HG03378 (cell line): ENCODE measurements at regions not wholly inside any gene's neighbourhood (a gene's known extent, or its start where the extent isn't known, plus 50 kb on each side); places are given as distances from the start of the nearest gene placed in this dataset.

Source experiments
- ATAC-seq: cut with Tn5 transposase; IDR thresholded peaks from one replicate; pipeline ENCODE4 v1.9.1; 2021; ENCODE audit warnings: mild to moderate bottlenecking, moderate library complexity; ENCODE audit not compliant: unreplicated experiment

DNA sequence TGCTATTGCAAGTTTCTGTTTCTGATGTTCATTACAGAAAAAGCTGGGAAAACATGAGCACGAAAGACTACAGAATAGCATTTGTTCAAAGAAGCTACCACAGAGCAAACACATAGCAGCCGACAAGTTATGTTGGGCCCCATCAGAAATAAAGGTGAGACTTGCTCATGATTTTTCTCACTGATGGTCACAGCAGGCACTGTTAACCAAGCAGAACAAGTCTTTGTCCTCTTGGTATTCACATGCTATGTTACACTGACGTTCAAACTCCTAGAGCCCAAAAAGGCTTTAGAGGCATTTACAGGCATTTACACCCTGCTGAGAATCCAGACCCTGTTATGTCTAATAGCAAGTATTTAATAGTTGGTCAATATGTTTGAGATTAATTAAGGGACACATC lies 235.0 kb upstream of the HNMT start:
- ATAC-seq, result no peak

DNA sequence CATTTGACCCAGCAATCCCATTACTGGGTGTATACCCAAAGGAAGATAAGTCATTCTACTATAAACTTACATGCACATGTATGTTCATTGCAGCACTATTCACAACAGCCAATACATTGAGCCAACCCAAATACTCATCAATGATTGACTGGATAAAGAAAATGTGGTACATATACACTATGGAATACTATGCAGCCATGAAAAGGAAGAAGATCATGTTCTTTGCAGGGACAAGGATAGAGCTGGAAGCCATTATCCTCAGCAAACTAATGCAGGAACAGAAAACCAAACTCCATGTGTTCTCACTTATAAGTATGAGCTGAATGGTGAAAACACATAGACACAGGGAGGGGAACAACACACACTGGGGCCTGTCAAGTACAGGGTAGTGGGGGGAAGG lies 226.7 kb upstream of the HNMT start:
- ATAC-seq, result no peak

DNA sequence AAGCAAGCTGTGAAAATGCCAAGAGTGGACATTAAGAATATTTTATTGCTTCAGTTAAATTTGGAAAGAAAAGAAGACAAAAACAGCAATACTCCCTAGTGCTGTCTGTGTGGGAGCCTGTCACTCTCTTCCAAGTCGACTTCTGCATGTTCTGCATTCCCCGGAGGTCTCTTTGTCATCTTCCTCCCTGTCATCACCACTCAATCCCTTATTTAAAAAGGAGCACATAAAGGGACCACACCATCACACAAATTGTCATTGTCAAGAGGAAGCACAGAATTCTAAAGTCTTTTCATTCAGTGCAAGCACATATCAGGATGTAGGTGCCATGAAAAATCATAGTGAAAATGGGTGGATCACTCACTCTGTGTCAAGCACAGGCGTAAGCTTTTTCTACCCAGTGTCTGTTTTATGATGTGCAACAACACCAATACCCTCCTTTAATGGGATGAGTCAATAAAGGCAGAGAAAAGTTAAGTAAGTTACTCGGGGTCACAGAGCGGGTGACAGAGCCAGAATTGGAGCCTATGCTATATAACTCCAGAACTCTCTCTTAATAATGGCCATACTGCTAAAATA lies 222.4 kb upstream of the HNMT start:
- no peak for ATAC-seq

DNA sequence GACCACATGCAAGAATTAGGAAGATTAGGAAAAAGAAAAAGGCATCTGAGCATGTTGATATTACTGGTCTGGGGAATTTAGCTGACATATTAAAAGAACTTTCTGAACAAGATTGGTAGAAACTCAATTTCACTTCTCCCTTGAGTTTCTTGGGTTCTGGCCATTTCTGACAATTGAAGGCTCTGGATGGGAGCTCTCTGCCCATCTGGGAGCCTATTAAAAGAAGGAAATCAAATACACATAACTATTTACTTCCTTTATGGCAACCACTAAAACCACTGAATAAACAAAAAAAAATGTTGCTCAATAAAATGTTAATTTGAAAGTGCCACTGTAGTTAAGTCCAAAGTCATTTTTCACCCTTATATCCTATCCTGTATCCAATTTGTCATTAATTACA lies 216.8 kb upstream of the HNMT start:
- no peak for ATAC-seq

DNA sequence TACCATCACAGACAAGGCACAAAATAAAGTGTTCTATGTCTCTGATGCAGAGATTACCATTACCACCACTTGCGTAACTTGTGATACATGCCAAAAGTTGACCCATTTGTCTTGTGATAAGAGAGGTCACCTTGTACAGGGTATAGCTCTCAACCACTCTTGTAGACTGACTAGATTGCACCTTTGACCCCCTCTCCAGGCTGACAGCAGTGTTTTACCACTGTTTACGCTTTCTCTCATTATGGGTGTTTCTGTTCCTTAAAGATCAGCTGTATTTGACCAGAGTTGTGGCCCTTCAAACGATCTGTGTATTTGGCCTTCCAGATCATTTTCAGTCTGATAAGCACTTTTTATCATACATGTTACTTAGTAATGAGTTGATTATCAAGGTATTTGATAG lies 215.7 kb upstream of the HNMT start:
- ATAC-seq, result no peak

DNA sequence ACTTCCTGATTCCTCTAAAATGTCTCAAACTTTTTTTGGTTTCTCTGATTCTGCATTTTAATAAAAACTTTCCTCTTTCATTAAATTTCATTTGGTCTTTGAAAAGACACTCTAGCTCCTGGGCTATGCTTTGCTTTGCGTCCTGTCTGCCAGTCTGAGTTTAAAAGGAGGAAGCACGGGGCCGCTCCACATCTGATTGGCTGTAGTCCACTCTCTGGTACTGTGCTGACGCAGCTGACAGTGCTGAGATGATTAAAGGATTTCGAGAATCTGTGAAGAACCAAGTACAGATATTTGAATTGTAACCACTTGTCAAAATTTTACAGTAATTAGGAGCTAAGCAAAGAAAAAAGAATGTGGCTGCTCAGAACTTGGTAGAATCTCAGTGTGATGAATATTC lies 199.6 kb upstream of the HNMT start:
- no peak for ATAC-seq

DNA sequence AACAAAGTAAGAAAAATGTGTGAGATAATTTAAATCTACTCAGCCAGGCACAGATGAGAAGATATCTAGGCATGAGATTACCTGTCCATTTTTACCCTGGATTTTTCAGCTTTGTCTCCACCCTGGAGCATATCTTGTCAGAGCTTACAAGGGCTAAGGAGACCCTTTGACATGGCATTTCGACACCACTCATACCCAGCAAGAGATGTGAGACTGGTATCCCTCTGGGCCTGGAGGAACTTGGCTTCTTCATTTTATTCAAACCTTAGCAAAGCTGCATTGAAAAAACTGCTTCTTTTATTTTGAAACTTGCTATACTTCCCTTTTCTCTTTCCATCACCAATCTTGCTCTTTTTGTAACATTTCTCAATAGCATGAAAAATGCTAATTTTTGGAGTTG lies 194.9 kb upstream of the HNMT start:
- ATAC-seq, result no peak

DNA sequence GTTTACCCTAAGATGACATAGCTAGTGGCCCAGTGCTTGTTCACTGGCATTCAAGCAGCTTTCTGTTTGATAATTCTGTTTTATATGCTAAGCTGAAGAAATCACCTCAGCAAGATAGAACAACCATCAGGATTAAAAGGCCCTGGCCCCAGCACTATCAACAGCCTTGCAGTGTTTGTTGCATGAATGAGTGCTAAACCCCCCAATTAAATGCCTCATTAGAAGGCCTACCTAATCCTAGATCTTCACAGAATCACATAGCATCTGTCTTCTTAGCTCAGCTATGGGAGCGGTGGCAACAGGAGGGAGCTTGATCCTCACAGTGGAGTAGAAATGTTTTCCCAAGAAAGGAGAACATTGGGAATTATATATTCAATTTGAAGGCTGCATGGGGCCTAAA lies 194.1 kb upstream of the HNMT start:
- ATAC-seq, result no peak

DNA sequence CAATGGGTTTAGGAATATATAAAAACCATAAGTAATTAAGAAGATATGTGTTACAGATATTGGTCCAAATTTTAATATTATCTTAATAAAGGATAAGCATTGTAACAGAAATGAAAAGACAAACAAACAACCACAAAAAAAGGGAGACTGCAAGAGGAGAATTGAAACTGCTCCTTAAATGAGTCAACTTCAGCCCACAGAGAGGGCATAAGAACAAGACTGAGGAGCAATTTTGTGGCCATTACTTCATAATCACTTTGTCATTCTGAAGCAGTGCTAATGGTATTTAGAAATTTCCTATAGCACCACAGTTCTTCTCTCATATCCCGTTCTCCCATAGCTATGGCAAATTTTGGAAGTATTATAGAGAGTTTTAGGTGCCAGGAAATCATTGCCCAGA lies 193.2 kb upstream of the HNMT start:
- ATAC-seq, result no peak

DNA sequence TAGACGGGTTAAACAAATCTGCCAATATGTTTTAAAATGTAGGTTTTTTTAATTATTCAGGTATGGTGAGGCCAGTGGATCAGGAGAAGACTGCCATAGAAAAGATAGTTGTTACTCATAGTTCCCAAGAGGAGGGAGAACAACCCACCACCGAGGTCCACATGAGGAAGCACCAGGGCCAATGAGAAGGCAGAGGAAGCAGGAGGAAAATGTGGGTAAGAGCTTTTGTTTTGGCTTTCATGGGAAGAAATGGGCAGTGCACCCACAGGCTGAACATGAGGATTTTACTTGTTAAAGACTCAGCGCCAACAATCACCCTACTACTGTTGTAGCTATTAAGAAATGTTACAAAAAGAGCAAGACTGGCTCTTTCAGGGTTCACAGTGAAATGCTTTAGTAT lies 191.8 kb upstream of the HNMT start:
- ATAC-seq, result no peak

DNA sequence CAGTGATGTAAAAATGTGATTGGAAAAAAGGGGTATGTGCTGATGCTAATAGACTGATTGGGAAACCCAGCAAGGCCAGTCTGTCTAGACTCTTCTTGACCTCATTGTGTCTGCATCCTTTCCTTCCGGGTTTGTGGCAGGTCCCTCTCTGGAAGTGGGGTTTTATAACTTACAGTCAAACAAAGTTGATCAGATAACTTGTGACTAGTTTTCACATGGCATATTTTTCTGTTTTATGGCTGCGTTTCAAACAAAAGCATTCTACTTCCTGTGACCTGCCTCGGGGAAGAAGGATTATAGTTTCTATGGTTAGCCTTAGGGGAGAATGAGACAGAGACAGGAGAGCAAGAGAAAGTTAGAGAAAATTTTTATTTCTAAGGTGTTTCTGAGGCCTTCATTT lies 188.7 kb upstream of the HNMT start:
- ATAC-seq, result no peak

DNA sequence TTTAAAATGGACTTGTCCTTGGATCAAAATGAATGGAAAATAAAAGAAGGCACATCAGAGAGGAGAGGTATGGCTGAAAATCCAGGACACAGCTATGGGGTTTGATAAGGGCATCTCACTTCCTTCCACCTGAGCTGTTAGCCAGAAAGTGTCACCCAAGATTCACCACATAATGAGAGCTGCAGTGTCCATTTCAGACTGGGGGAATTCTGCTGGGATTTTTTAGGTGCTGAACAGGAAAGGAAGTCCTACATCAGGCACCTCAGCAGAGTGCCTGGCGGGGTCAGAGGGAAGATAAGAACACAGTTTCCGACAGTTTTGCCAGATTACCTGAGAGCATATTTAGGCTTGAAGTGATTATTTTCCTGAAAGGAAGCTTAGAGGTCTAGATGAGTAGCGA lies 187.6 kb upstream of the HNMT start:
- no peak for ATAC-seq

DNA sequence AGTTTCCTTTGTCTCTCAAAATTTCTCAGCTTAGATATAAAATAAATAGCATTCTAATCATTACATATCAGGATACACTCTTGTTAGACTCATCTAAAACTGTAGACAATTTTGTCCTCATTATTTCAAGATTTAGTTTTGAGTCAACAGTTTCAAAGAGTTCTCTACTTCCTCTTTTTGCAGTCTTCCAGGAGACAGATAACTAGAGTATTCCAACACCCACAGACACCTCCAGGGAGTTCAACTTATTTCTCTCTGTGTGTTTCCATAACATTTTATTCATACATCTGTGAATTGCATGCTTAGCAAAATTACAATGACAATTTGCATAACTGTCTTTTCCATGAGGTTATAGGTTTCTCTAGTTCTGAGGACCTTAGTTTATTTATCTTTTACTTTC lies 166.6 kb upstream of the HNMT start:
- ATAC-seq, result peak; percentile 90

DNA sequence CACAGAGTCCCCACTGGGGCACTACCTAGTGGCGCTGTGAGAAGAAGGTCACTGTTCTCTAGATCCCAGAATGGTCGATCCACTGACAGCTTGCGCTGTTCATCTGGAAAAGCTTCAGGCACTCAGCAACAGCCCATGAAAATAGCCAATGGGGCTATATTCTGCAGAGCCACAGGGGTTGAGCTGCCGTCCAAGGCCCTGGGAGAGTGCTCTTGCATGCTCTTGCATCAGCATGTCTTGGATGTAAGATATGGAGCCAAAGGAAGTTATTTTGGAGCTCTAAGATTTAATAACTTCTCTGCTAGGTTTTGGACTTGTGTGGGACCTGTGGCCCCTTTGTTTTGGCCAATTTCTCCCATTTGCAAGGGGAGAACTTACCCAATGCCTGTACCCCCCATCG lies 164.7 kb upstream of the HNMT start:
- ATAC-seq, result no peak

DNA sequence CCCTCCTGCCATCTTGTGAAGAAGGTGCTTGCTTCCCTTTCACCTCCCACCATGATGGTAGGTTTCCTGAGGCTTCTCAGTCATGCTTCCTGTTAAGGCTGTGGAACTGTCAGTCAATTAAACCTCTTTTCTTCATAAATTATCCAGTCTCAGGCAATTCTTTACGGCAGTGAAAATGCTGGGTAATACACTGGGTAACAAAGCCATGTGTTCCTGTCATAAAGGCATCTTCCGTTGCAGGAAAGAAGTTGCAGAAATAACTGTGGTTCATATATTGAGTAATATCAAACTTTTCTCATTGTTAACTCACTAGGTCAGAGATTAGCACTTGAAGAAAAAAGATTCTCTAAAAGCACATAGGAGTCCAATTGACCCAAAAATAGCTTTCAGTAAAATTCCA lies 163.9 kb upstream of the HNMT start:
- ATAC-seq, result no peak

DNA sequence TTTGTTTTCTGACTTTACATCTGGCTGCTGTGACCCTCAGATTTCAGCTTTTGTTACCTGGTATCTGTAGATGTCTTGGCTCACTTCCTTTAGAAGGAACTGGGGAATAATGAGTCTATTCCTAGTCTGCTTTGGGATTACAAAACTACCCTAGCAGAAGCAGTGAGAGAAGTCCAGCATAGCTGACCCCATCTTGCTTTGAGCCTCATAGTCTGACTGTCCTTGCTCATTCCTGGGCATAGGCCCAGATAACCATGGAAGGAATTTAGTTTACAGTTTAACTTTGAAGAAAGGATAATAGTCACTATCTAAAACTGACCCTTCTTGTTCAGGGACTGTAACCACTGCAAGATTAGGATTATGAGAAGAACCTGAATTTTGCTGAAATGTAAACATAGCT lies 163.0 kb upstream of the HNMT start:
- no peak for ATAC-seq

DNA sequence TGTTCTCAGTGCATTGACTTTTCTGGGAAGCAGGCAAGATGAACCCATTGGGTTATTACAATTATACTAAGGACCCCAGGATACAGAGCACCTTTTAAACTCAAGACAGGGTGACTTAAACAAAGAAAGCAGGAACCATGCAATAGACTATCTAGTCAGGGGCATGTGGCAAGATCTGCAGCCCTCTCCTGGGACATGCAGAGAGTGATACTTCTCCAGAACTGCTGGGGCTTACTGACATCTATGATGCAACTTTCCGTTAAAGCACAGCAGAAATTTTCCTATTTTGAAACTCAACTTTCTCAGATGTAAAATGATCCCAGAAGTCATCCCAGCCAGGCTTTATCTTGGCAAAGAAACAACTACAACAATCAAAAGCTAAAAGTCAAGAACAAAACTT lies 162.2 kb upstream of the HNMT start:
- no peak for ATAC-seq

DNA sequence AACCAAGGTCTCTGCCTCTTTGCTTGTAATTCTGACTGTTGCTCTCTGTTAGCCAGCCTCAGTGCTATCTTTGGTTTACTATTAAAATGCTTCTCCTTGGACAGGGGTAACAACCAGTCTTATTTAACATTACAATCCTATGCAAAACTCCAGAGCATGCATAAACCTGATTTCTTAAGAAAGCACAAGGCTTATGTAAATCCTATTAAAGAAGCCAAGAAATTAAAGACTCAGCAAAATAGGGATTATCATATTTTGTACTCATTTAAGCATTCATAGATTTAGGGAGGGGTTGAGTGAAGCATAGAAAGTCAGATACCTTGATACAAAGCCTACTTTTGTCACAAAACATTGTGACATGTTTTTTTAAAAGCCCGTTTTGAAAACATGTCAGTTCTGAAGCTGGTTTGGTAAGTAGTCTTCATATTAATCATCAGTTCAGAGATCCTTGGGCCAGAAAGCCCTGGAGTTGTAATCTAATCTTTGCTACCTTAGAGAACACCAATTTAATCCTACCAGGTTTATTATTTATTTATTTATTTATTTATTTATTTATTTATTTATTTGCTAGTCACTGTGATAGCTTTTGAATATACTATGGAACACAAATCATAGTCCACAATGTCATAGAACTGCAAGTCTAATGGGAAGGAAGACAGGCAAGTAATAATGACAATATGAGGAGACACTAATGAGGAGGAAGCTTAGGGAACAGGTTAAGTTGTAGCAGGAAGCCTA lies 158.0 kb upstream of the HNMT start:
- ATAC-seq, result no peak

DNA sequence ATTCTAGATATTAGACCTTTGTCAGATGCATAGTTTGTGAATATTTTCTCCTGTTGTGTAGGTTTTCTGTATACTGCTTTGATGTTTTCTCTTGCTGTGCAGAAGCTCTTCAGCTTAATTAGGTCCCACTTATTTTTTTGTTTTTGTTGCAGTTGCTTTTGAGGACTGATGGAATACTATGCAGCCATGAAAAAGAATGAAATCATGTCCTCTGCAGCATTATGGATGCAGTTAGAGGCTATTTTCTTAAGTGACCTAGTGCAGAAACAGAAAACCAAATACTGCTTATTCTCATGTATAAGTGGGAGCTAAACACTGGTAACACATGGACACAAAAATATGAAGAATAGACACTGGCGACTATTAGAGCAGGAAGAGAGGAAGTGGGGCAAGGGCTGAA lies 155.0 kb upstream of the HNMT start:
- no peak for ATAC-seq

DNA sequence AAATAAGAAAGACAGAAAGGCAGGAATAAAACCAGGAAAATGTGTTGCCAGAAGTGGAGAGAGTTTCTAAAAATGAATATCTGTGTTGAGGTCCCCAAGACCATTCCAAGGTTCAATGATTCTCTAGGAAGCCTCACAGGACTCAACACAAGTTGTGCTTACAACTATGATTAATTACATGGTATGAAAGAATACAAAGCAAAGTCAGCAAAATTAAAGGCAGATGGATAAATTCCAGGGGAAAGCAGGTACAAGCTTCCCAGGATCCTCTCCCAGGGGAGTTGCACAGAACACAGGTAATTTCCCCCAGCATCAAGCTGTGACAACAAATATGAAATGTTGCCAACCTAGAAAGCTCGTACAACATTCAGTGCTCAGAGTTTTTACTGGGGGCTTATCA lies 154.4 kb upstream of the HNMT start:
- no peak for ATAC-seq

DNA sequence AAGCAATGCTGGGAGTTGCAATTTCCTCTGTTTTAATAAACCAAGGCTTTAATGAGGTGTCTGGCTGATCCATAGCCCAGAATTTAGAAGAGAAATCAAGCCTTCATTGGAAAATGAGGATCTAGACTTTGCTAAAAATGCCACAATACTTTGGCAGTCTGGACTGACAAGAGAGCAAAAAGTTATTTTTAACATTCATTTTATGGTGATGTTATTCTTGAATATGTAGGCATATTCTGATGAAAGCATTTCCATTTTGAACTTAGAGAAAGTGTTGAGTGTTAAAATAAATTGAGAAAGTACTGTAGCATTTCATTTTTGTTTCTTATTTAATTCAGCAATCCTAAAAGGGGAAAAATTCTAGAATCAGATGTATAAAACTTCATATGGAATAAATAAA lies 151.8 kb upstream of the HNMT start:
- no peak for ATAC-seq

DNA sequence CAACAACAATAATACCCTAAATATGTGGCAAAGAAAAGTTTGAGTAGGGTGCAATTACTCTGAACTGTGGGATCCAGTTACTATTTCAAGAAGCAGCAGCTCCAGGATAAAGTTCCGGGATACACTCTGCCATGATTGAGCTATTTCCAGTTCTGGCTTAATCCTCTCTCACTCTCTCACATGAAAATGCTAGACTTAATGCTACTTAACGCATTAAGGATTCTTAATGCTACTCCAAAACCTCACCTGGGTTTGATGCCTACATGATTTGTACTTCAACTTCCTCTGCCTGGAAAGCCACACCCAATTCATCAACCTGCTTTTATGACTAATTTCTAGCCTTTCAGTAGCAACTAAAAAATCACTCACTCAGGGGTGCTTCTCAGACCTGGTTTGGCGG lies 151.1 kb upstream of the HNMT start:
- ATAC-seq, result no peak

DNA sequence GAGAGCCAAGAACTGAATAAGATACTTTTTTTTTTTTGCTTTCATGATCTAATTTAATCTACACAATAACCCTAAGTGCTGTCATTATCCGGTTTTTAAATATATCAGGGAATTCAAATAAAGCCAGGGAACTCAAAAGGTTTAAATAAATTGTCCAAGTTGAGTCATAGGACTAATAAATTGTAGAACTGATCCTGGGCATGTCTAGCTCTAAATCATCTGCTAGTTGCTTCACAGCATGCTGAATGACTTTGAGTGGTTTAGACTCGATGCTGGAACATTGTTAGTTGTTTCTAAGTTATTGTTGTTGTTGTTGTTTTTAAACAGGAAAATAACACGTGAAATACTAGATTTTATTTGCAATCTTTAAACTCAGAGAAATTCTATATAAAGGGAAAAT lies 147.2 kb upstream of the HNMT start:
- ATAC-seq, result no peak
